Liver (tissue), 8 donors: ENCODE measurements at regions not wholly inside any gene's neighbourhood (a gene's known extent, or its start where the extent isn't known, plus 50 kb on each side); places are given as distances from the start of the nearest gene placed in this dataset.

Source experiments
- DNase-seq: peaks from one replicate; pipeline ENCODE4 v3.0.0-alpha.2; 2017; ENCODE audit warnings: low spot score
- H3K27ac ChIP-seq, 2 donors: one replicate each; pipeline ENCODE4 v1.7.0; 2013; ENCODE audit warnings: inconsistent platforms in 2 of 2, low read length in 2 of 2, control low read depth in 1 of 2, low read depth in 1 of 2, mild to moderate bottlenecking in 1 of 2
- H3K27me3 ChIP-seq, 4 donors: one replicate each; pipeline versions ENCODE4 v1.6.1 to v1.7.0; 2013; ENCODE audit warnings: low read length in 3 of 4, inconsistent platforms in 1 of 4, mild to moderate bottlenecking in 1 of 4, moderate library complexity in 1 of 4; ENCODE audit not compliant: control insufficient read depth in 4 of 4, insufficient read depth in 4 of 4
- H3K36me3 ChIP-seq, 4 donors: one replicate each; pipeline versions ENCODE4 v1.6.1 to v1.7.0; 2013; ENCODE audit warnings: low read length in 3 of 4, mild to moderate bottlenecking in 3 of 4, low read depth in 1 of 4, moderate library complexity in 1 of 4; ENCODE audit not compliant: control insufficient read depth in 4 of 4, insufficient read depth in 3 of 4
- H3K4me1 ChIP-seq, 4 donors: one replicate each; pipeline versions ENCODE4 v1.6.1 to v1.7.0; 2013; ENCODE audit warnings: low read length in 3 of 4, mild to moderate bottlenecking in 3 of 4, moderate library complexity in 1 of 4; ENCODE audit not compliant: control insufficient read depth in 4 of 4, insufficient read depth in 4 of 4
- H3K4me3 ChIP-seq, 3 donors: one replicate each; pipeline versions ENCODE4 v1.6.1 to v1.7.0; 2013; ENCODE audit warnings: low read length in 3 of 3, control low read depth in 1 of 3, low read depth in 1 of 3, mild to moderate bottlenecking in 1 of 3
- H3K9ac ChIP-seq, 2 donors: one replicate each; pipeline ENCODE4 v1.7.0; 2013; ENCODE audit warnings: low read length in 2 of 2, mild to moderate bottlenecking in 2 of 2, moderate library complexity in 2 of 2, control low read depth in 1 of 2, low read depth in 1 of 2
- H3K9me3 ChIP-seq, 4 donors: one replicate each; pipeline versions ENCODE4 v1.6.1 to v1.7.0; 2013; ENCODE audit warnings: low read length in 3 of 4; ENCODE audit not compliant: control insufficient read depth in 4 of 4
- EGR1 ChIP-seq, 2 donors: IDR thresholded peaks; 2 replicates each; pipeline ENCODE4 v1.6.1; 2016 to 2018; ENCODE audit warnings: antibody characterized with exemption in 2 of 2, low read depth in 2 of 2
- FOXA1 ChIP-seq: IDR thresholded peaks from 2 replicates; pipeline ENCODE4 v1.6.1; 2016; ENCODE audit warnings: antibody characterized with exemption
- FOXA2 ChIP-seq: IDR thresholded peaks from 2 replicates; pipeline ENCODE4 v1.6.1; 2016; ENCODE audit warnings: antibody characterized with exemption
- GABPA ChIP-seq, 2 donors: IDR thresholded peaks in 1 of 2; conservative IDR thresholded peaks in 1 of 2; 2 replicates each; pipeline ENCODE4 v1.6.1; 2016; ENCODE audit warnings: antibody characterized with exemption in 2 of 2, mild to moderate bottlenecking in 1 of 2, moderate library complexity in 1 of 2
- HNF4A ChIP-seq, 2 donors: conservative IDR thresholded peaks; 2 replicates each; pipeline ENCODE4 v1.6.1; 2016; ENCODE audit warnings: antibody characterized with exemption in 2 of 2, mild to moderate bottlenecking in 2 of 2
- HNF4G ChIP-seq: IDR thresholded peaks from 2 replicates; pipeline ENCODE4 v1.6.1; 2016; ENCODE audit warnings: antibody characterized with exemption
- JUND ChIP-seq, 2 donors: IDR thresholded peaks; 2 replicates each; pipeline ENCODE4 v1.6.1; 2016; ENCODE audit warnings: antibody characterized with exemption in 2 of 2
- MAX ChIP-seq: IDR thresholded peaks from 2 replicates; pipeline ENCODE4 v1.6.1; 2016; ENCODE audit warnings: antibody characterized with exemption
- NR2F2 ChIP-seq: IDR thresholded peaks from 2 replicates; pipeline ENCODE4 v1.6.1; 2016; ENCODE audit warnings: antibody characterized with exemption
- RAD21 ChIP-seq, 2 donors: IDR thresholded peaks; 2 replicates each; pipeline ENCODE4 v1.6.1; 2016; ENCODE audit warnings: antibody characterized with exemption in 2 of 2, mild to moderate bottlenecking in 2 of 2
- RXRA ChIP-seq, 2 donors: IDR thresholded peaks; 2 replicates each; pipeline ENCODE4 v1.6.1; 2017 to 2018; ENCODE audit warnings: antibody characterized with exemption in 2 of 2, mild to moderate bottlenecking in 1 of 2
- SP1 ChIP-seq: IDR thresholded peaks from 2 replicates; pipeline ENCODE4 v1.6.1; 2018; ENCODE audit warnings: antibody characterized with exemption, mild to moderate bottlenecking
- TAF1 ChIP-seq: conservative IDR thresholded peaks from 2 replicates; pipeline ENCODE4 v1.6.1; 2016; ENCODE audit warnings: antibody characterized with exemption, mild to moderate bottlenecking
- YY1 ChIP-seq: IDR thresholded peaks from 2 replicates; pipeline ENCODE4 v1.6.1; 2016; ENCODE audit warnings: antibody characterized with exemption, mild to moderate bottlenecking
- WGBS: extraction: QIAGEN DNeasy Blood & Tissue Kit; methylation state at CpG from one replicate; pipeline ENCODE4 v1.1.7; 2013; 5-methylcytosine and 5-hydroxymethylcytosine counted together
- TF ChIP-seq, protein P1 (sequence below): IDR thresholded peaks from 2 replicates; pipeline ENCODE4 v1.6.1; 2016; ENCODE audit warnings: antibody characterized with exemption, mild to moderate bottlenecking
- TF ChIP-seq, protein P2 (sequence below): IDR thresholded peaks from 2 replicates; pipeline ENCODE4 v1.6.1; 2016; ENCODE audit warnings: antibody characterized with exemption
- TF ChIP-seq, protein P3 (sequence below): fragments of 150-350 bp; IDR thresholded peaks from 2 replicates; pipeline ENCODE4 v1.5.1; 2017; ENCODE audit warnings: improper control_type of control experiment, low read depth, low read length; ENCODE audit not compliant: missing input control
- TF ChIP-seq, protein P4 (sequence below): IDR thresholded peaks from 2 replicates; pipeline ENCODE4 v1.6.1; 2016; ENCODE audit warnings: antibody characterized with exemption
- donor health status: healthy.
- donor health status: healthy.
- donor health status: healthy.
- donor health status: healthy.
- donor health status: healthy.

- Histone ChIP-seq H3K4me1 (no peaks in the 10 kb centered on the region), H3K36me3 (no peaks in the 10 kb centered on the region), H3K27me3 (no peaks in the 10 kb centered on the region), H3K9ac (no peak overlapping the region), H3K9me3 (no peaks in the 10 kb centered on the region), H3K4me3 (no peak overlapping the region), H3K27ac (no peak overlapping the region)
- 75% methylated on average over 1 of the region's 1 CpG for WGBS
- no peak for TF ChIP-seq RXRA (IDR thresholded peaks at IDR 0.05)
- no peak for TF ChIP-seq RAD21 (IDR thresholded peaks at IDR 0.05)
- TF ChIP-seq JUND (IDR thresholded peaks at IDR 0.05) = no peak
- TF ChIP-seq TAF1 = no peak
- no peak for TF ChIP-seq NR2F2
- no peak for TF ChIP-seq FOXA2
- TF ChIP-seq, protein P1, sequence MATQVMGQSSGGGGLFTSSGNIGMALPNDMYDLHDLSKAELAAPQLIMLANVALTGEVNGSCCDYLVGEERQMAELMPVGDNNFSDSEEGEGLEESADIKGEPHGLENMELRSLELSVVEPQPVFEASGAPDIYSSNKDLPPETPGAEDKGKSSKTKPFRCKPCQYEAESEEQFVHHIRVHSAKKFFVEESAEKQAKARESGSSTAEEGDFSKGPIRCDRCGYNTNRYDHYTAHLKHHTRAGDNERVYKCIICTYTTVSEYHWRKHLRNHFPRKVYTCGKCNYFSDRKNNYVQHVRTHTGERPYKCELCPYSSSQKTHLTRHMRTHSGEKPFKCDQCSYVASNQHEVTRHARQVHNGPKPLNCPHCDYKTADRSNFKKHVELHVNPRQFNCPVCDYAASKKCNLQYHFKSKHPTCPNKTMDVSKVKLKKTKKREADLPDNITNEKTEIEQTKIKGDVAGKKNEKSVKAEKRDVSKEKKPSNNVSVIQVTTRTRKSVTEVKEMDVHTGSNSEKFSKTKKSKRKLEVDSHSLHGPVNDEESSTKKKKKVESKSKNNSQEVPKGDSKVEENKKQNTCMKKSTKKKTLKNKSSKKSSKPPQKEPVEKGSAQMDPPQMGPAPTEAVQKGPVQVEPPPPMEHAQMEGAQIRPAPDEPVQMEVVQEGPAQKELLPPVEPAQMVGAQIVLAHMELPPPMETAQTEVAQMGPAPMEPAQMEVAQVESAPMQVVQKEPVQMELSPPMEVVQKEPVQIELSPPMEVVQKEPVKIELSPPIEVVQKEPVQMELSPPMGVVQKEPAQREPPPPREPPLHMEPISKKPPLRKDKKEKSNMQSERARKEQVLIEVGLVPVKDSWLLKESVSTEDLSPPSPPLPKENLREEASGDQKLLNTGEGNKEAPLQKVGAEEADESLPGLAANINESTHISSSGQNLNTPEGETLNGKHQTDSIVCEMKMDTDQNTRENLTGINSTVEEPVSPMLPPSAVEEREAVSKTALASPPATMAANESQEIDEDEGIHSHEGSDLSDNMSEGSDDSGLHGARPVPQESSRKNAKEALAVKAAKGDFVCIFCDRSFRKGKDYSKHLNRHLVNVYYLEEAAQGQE = no peak
- no peak for DNase-seq
Measured at GRCh38 chr9:20087481-20087880, 298.6 kb upstream of the SLC24A2 start.

- H3K27me3 ChIP-seq = no peaks in the 10 kb centered on the region
- no peak overlapping the region for H3K4me3 ChIP-seq
- TF ChIP-seq GABPA (IDR thresholded peaks at IDR 0.05 in 1 of 2, conservative IDR thresholded peaks at IDR 0.05 in 1 of 2) (no peak), NR2F2 (no peak), SP1 (no peak), FOXA2 (no peak), MAX (no peak), HNF4G (no peak), YY1 (no peak), TAF1 (no peak), EGR1 (IDR thresholded peaks at IDR 0.05; ENCODE audit: low read depth in 2 of 2) (no peak), FOXA1 (no peak), JUND (IDR thresholded peaks at IDR 0.05) (no peak), HNF4A (conservative IDR thresholded peaks at IDR 0.05) (no peak), RXRA (IDR thresholded peaks at IDR 0.05) (no peak), RAD21 (IDR thresholded peaks at IDR 0.05) (no peak)
- TF ChIP-seq, protein P2, sequence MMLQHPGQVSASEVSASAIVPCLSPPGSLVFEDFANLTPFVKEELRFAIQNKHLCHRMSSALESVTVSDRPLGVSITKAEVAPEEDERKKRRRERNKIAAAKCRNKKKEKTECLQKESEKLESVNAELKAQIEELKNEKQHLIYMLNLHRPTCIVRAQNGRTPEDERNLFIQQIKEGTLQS = no peak
- TF ChIP-seq, protein P3, sequence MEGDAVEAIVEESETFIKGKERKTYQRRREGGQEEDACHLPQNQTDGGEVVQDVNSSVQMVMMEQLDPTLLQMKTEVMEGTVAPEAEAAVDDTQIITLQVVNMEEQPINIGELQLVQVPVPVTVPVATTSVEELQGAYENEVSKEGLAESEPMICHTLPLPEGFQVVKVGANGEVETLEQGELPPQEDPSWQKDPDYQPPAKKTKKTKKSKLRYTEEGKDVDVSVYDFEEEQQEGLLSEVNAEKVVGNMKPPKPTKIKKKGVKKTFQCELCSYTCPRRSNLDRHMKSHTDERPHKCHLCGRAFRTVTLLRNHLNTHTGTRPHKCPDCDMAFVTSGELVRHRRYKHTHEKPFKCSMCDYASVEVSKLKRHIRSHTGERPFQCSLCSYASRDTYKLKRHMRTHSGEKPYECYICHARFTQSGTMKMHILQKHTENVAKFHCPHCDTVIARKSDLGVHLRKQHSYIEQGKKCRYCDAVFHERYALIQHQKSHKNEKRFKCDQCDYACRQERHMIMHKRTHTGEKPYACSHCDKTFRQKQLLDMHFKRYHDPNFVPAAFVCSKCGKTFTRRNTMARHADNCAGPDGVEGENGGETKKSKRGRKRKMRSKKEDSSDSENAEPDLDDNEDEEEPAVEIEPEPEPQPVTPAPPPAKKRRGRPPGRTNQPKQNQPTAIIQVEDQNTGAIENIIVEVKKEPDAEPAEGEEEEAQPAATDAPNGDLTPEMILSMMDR = no peak
- TF ChIP-seq, protein P1 = no peak
- TF ChIP-seq, protein P4, sequence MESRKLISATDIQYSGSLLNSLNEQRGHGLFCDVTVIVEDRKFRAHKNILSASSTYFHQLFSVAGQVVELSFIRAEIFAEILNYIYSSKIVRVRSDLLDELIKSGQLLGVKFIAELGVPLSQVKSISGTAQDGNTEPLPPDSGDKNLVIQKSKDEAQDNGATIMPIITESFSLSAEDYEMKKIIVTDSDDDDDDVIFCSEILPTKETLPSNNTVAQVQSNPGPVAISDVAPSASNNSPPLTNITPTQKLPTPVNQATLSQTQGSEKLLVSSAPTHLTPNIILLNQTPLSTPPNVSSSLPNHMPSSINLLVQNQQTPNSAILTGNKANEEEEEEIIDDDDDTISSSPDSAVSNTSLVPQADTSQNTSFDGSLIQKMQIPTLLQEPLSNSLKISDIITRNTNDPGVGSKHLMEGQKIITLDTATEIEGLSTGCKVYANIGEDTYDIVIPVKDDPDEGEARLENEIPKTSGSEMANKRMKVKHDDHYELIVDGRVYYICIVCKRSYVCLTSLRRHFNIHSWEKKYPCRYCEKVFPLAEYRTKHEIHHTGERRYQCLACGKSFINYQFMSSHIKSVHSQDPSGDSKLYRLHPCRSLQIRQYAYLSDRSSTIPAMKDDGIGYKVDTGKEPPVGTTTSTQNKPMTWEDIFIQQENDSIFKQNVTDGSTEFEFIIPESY = no peak
- H3K9me3 ChIP-seq = no peaks in the 10 kb centered on the region
- no peaks in the 10 kb centered on the region for H3K4me1 ChIP-seq
- DNase-seq = no peak
- H3K27ac ChIP-seq = no peak overlapping the region
- 61% methylated on average over 1 of the region's 1 CpG for WGBS
- H3K36me3 ChIP-seq = no peaks in the 10 kb centered on the region
- no peak overlapping the region for H3K9ac ChIP-seq
Measured at GRCh38 chr9:20085842-20086241, 297.0 kb upstream of the SLC24A2 start.
